Kidney epithelial cell (primary cell): ENCODE measurements at regions not wholly inside any gene's neighbourhood (a gene's known extent, or its start where the extent isn't known, plus 50 kb on each side); places are given as distances from the start of the nearest gene placed in this dataset.

Experiments
- DNase-seq: peaks from one replicate; pipeline ENCODE4 v3.0.0-alpha.2; 2010; ENCODE audit warnings: low read depth
- H3K27me3 ChIP-seq: 2 replicates; pipeline ENCODE4 v1.6.0; 2011; ENCODE audit warnings: low read length; ENCODE audit not compliant: control insufficient read depth, insufficient read depth
- H3K36me3 ChIP-seq: 2 replicates; pipeline ENCODE4 v1.5.1; 2011; ENCODE audit warnings: low read length; ENCODE audit not compliant: control insufficient read depth, insufficient read depth
- H3K4me3 ChIP-seq: 2 replicates; pipeline ENCODE4 v1.5.1; 2011; ENCODE audit warnings: low read depth, mild to moderate bottlenecking, control low read depth, low read length
- TF ChIP-seq, protein P1 (sequence below): IDR thresholded peaks from 2 replicates; pipeline ENCODE4 v1.5.1; 2011; ENCODE audit warnings: mild to moderate bottlenecking, moderate library complexity, low read length, control low read depth, inconsistent platforms; ENCODE audit not compliant: insufficient read depth, poor library complexity, severe bottlenecking

DNA sequence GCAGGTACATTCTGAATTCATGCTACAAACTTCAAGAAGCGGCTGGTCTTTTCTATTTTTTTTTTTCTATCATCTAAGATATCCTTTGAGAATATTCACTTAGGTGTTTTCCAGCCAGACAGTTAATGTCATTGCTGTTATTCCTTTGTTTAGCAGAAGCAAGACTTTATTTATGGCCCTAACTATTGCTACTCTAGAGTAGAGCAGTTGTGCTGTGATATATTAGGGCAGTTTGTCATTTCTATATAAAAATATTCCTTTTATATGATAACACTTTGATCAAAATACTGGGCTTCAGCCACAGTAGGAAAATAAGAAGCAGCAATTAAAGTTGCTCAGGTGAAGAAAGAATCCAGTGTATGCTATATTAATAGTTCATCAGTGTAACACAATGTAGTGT lies 959.3 kb downstream of the NCAM2 start:
- TF ChIP-seq, protein P1, sequence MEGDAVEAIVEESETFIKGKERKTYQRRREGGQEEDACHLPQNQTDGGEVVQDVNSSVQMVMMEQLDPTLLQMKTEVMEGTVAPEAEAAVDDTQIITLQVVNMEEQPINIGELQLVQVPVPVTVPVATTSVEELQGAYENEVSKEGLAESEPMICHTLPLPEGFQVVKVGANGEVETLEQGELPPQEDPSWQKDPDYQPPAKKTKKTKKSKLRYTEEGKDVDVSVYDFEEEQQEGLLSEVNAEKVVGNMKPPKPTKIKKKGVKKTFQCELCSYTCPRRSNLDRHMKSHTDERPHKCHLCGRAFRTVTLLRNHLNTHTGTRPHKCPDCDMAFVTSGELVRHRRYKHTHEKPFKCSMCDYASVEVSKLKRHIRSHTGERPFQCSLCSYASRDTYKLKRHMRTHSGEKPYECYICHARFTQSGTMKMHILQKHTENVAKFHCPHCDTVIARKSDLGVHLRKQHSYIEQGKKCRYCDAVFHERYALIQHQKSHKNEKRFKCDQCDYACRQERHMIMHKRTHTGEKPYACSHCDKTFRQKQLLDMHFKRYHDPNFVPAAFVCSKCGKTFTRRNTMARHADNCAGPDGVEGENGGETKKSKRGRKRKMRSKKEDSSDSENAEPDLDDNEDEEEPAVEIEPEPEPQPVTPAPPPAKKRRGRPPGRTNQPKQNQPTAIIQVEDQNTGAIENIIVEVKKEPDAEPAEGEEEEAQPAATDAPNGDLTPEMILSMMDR: no peak
- H3K4me3 ChIP-seq: no peak overlapping the region
- no peaks in the 10 kb centered on the region for H3K36me3 ChIP-seq
- H3K27me3 ChIP-seq: no peaks in the 10 kb centered on the region
- DNase-seq: no peak

- DNase-seq: no peak
- H3K4me3 ChIP-seq: no peak overlapping the region
- no peaks in the 10 kb centered on the region for H3K27me3 ChIP-seq
- TF ChIP-seq, protein P1: no peak
- no peaks in the 10 kb centered on the region for H3K36me3 ChIP-seq
Measured at GRCh38 chr21:21963911-21964310, 965.7 kb downstream of the NCAM2 start.

- H3K36me3 ChIP-seq: no peaks in the 10 kb centered on the region
- no peak for DNase-seq
- TF ChIP-seq, protein P1: no peak
Measured at GRCh38 chr21:21968810-21969209, 970.6 kb downstream of the NCAM2 start.

GRCh38 chr21:21969211-21969610 lies 971.0 kb downstream of the NCAM2 start:
- Histone ChIP-seq H3K27me3 (no peaks in the 10 kb centered on the region), H3K4me3 (no peak overlapping the region), H3K36me3 (no peaks in the 10 kb centered on the region)
- TF ChIP-seq, protein P1: no peak
- DNase-seq: no peak

More at GRCh38 chr21:21968810-21969209, 970.6 kb downstream of the NCAM2 start:
- Histone ChIP-seq H3K4me3 (no peak overlapping the region), H3K27me3 (no peaks in the 10 kb centered on the region)

DNA sequence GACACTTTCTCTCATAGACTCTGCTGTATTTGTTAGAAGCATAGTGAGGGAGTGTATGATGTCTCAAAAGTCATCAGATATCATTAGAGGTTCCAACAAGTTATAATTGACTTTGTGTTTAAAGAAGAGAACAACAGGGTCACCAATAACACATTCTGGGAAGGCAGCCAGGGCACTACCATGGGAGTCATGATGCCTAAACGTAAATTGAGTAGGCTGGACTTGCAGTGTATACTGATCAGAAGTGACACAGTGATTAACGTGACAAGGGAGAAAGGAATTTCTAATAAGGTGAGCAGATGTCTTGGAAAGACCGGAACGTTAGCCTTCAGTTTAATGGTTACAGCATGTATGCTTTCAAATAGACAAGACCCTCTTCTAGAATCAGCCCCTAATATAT lies 973.2 kb downstream of the NCAM2 start:
- no peak overlapping the region for H3K4me3 ChIP-seq
- no peaks in the 10 kb centered on the region for H3K27me3 ChIP-seq
- no peak for DNase-seq
- no peaks in the 10 kb centered on the region for H3K36me3 ChIP-seq
- TF ChIP-seq, protein P1: no peak

DNA sequence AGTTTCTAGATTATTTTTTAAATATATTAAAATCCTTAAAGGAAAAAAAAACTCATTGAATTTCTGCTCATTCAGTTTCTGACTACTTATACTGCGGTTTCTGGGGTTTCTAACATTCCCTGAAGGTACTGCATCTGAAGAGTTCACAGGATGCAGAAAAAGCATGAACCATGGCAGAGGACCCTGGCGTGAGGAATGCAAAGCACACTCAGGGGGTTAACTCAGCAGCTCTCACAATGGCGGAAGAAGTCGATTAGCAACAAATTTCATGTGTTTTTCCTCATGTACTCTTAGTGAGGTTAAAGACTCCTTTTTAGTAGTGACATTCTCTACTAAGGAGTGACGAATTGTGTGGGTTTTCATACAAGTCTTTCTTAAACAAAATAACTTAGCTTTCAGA lies 975.6 kb downstream of the NCAM2 start:
- TF ChIP-seq, protein P1: no peak
- Histone ChIP-seq H3K27me3 (no peaks in the 10 kb centered on the region), H3K4me3 (no peak overlapping the region), H3K36me3 (no peaks in the 10 kb centered on the region)
- DNase-seq: no peak
